Neural progenitor cell (in vitro differentiated cells): ENCODE measurements at regions not wholly inside any gene's neighbourhood (a gene's known extent, or its start where the extent isn't known, plus 50 kb on each side); places are given as distances from the start of the nearest gene placed in this dataset.

Source experiments
- DNase-seq: peaks from one replicate; pipeline ENCODE4 v3.0.0-alpha.2; 2016; ENCODE audit warnings: low spot score
- H2AFZ ChIP-seq: fragments of 200-600 bp; sonication (generic); replicated peaks from 2 replicates; pipeline ENCODE4 v1.6.1; 2016; ENCODE audit warnings: antibody characterized with exemption
- H3F3A ChIP-seq: fragments of 200-600 bp; sonication (generic); 2 replicates; pipeline ENCODE4 v1.6.1; 2016; ENCODE audit warnings: antibody characterized with exemption, low read depth
- H3K27ac ChIP-seq: fragments of 200-600 bp; sonication (generic); 2 replicates; pipeline ENCODE4 v1.5.1; 2016; ENCODE audit warnings: mild to moderate bottlenecking
- H3K27me3 ChIP-seq: fragments of 200-600 bp; sonication (generic); 2 replicates; pipeline ENCODE4 v1.6.1; 2016; ENCODE audit warnings: mild to moderate bottlenecking, moderate library complexity
- H3K36me3 ChIP-seq: fragments of 200-600 bp; sonication (generic); 2 replicates; pipeline ENCODE4 v1.5.1; 2016
- H3K4me1 ChIP-seq: fragments of 200-600 bp; sonication (generic); 2 replicates; pipeline ENCODE4 v1.6.1; 2016; ENCODE audit warnings: mixed run types
- H3K4me2 ChIP-seq: fragments of 200-600 bp; sonication (generic); 2 replicates; pipeline ENCODE4 v1.6.1; 2016
- H3K4me3 ChIP-seq: fragments of 200-600 bp; sonication (generic); 2 replicates; pipeline ENCODE4 v1.5.1; 2016
- H3K79me2 ChIP-seq: fragments of 200-600 bp; sonication (generic); 2 replicates; pipeline ENCODE4 v1.6.1; 2016; ENCODE audit warnings: low read depth
- H3K9ac ChIP-seq: fragments of 200-600 bp; sonication (generic); 2 replicates; pipeline ENCODE4 v1.6.1; 2016
- H3K9me3 ChIP-seq: fragments of 200-600 bp; sonication (generic); 2 replicates; pipeline ENCODE4 v1.5.1; 2016; ENCODE audit warnings: low read depth
- H4K20me1 ChIP-seq: fragments of 200-600 bp; sonication (generic); 2 replicates; pipeline ENCODE4 v1.6.1; 2016; ENCODE audit warnings: low read depth
- H3K27ac Mint-ChIP-seq: 3 replicates; pipeline ENCODE4 v1.8.0; 2021; ENCODE audit warnings: mixed read lengths
- H3K27me3 Mint-ChIP-seq: 2 replicates; pipeline ENCODE4 v1.8.0; 2022; ENCODE audit warnings: low read depth, mild to moderate bottlenecking, inconsistent platforms, moderate library complexity, mixed read lengths; ENCODE audit not compliant: insufficient read depth
- H3K36me3 Mint-ChIP-seq: 3 replicates; pipeline ENCODE4 v1.8.0; 2021; ENCODE audit warnings: mixed read lengths
- H3K4me1 Mint-ChIP-seq: 3 replicates; pipeline ENCODE4 v1.8.0; 2021; ENCODE audit warnings: mixed read lengths
- H3K4me3 Mint-ChIP-seq: 3 replicates; pipeline ENCODE4 v1.8.0; 2021; ENCODE audit warnings: mild to moderate bottlenecking, moderate library complexity, mixed read lengths
- H3K9me3 Mint-ChIP-seq: 3 replicates; pipeline ENCODE4 v1.8.0; 2020; ENCODE audit warnings: mixed read lengths
- EZH2 ChIP-seq: fragments of 200-600 bp; sonication (generic); IDR thresholded peaks from 2 replicates; pipeline ENCODE4 v1.6.1; 2017; ENCODE audit warnings: antibody characterized with exemption, mild to moderate bottlenecking, moderate library complexity
- EZH2phosphoT487 ChIP-seq: fragments of 200-600 bp; sonication (generic); IDR thresholded peaks from 2 replicates; pipeline ENCODE4 v1.6.1; 2017; ENCODE audit warnings: antibody characterized with exemption
- TF ChIP-seq, protein P1 (sequence below): fragments of 200-600 bp; sonication (generic); IDR thresholded peaks from 2 replicates; pipeline ENCODE4 v1.5.1; 2017; ENCODE audit warnings: antibody characterized with exemption, mild to moderate bottlenecking

DNA sequence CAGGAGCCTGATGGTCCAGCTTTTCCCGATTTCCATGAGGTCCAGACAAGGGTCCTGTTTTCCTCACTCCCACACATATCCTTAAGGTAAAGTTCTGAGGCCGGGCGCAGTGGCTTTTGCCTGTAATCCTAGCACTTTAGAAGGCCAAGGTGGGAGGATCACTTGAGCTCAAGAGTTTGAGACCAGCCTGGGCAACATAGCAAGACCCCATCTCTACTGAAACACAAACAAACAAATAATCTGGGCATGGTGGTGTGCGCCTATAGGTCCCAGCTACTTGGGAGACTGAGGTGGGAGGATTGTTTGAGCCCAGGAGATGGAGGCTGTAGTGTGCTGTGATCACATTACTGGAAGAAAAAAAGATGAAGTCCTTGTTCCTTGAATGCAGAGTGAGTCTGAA is 53.2 kb upstream of the IYD start:
- no peak for DNase-seq
- Histone ChIP-seq H3K27ac (no peak overlapping the region), H3F3A (no peaks in the 10 kb centered on the region), H3K4me3 (no peak overlapping the region), H3K4me1 (no peaks in the 10 kb centered on the region), H3K36me3 (no peaks in the 10 kb centered on the region), H2AFZ (no peak overlapping the region), H3K9me3 (no peaks in the 10 kb centered on the region), H3K79me2 (no peaks in the 10 kb centered on the region), H3K27me3 (no peaks in the 10 kb centered on the region), H3K9ac (no peak overlapping the region), H4K20me1 (no peaks in the 10 kb centered on the region), H3K4me2 (no peak overlapping the region)
- Mint-ChIP-seq H3K4me1 (peaks cover 5% of the 10 kb centered on the region), H3K36me3 (no peaks in the 10 kb centered on the region), H3K27ac (no peak overlapping the region), H3K9me3 (peaks cover 2% of the 10 kb centered on the region), H3K4me3 (no peak overlapping the region), H3K27me3 (peaks cover 12% of the 10 kb centered on the region)
- TF ChIP-seq, protein P1, sequence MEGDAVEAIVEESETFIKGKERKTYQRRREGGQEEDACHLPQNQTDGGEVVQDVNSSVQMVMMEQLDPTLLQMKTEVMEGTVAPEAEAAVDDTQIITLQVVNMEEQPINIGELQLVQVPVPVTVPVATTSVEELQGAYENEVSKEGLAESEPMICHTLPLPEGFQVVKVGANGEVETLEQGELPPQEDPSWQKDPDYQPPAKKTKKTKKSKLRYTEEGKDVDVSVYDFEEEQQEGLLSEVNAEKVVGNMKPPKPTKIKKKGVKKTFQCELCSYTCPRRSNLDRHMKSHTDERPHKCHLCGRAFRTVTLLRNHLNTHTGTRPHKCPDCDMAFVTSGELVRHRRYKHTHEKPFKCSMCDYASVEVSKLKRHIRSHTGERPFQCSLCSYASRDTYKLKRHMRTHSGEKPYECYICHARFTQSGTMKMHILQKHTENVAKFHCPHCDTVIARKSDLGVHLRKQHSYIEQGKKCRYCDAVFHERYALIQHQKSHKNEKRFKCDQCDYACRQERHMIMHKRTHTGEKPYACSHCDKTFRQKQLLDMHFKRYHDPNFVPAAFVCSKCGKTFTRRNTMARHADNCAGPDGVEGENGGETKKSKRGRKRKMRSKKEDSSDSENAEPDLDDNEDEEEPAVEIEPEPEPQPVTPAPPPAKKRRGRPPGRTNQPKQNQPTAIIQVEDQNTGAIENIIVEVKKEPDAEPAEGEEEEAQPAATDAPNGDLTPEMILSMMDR, result no peak
- TF ChIP-seq EZH2phosphoT487 (no peak), EZH2 (no peak)

DNA sequence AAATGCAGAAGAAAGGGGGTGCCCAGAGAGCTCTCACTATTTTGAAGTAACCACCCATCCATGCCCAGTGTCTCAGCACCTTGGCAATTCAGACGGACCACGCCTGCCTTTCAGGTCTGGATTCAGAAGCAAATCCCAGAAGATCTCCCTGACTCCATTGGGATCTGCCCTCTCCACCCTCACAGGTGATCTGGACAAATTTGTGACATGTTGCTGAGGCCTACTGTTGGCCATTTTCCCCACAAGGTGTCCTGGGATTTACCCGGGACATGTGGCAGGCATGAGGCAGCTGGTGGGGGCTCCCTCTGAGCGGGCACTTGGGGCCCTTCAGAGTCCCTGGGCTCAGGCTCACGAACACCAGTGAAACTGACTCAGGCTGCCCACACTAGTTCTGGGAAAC is 51.9 kb upstream of the IYD start:
- TF ChIP-seq, protein P1, result no peak
- TF ChIP-seq EZH2, result no peak
- no peak for TF ChIP-seq EZH2phosphoT487
- H3K9me3 Mint-ChIP-seq, result peaks cover 2% of the 10 kb centered on the region
- no peak overlapping the region for H3K27ac ChIP-seq

More for the DNA sequence above, 51.9 kb upstream of the IYD start:
- no peaks in the 10 kb centered on the region for H3K79me2 ChIP-seq
- no peaks in the 10 kb centered on the region for H4K20me1 ChIP-seq
- H2AFZ ChIP-seq, result no peak overlapping the region
- Mint-ChIP-seq H3K4me1 (peaks cover 5% of the 10 kb centered on the region), H3K27me3 (peaks cover 12% of the 10 kb centered on the region), H3K36me3 (no peaks in the 10 kb centered on the region), H3K27ac (no peak overlapping the region), H3K4me3 (no peak overlapping the region)
- no peak overlapping the region for H3K4me3 ChIP-seq
- no peaks in the 10 kb centered on the region for H3K9me3 ChIP-seq
- no peak overlapping the region for H3K9ac ChIP-seq
- H3K4me1 ChIP-seq, result no peaks in the 10 kb centered on the region
- H3F3A ChIP-seq, result no peaks in the 10 kb centered on the region
- H3K4me2 ChIP-seq, result no peak overlapping the region
- no peaks in the 10 kb centered on the region for H3K27me3 ChIP-seq
- no peak for DNase-seq
- H3K36me3 ChIP-seq, result no peaks in the 10 kb centered on the region
